Common myeloid progenitor, CD34-positive (primary cell): ENCODE measurements at regions not wholly inside any gene's neighbourhood (a gene's known extent, or its start where the extent isn't known, plus 50 kb on each side); places are given as distances from the start of the nearest gene placed in this dataset.
"Not testable (repeated sequence)": the region's sequence is repeated elsewhere in the genome, so short reads cannot be mapped to it uniquely, and the experiment has no call there.

Experiments used
- CTCF ChIA-PET: fragments of 350-600 bp; sonication (Branson Sonifier 250); formaldehyde crosslinking; loops from one replicate; lab custom pipeline; 2021; ENCODE audit warnings: antibody characterized with exemption; lab: Charles Lee
- POLR2A ChIA-PET: fragments of 350-600 bp; sonication (Branson Sonifier 250); formaldehyde crosslinking; loops from one replicate; lab custom pipeline; 2021; ENCODE audit warnings: antibody characterized with exemption; lab: Charles Lee
- DNase-seq, 3 donors: peaks; one replicate each; pipeline versions ENCODE4 v3.0.0 to v3.0.0-alpha.2; 2013
- H3K27ac ChIP-seq, 2 experiments: 1 replicate in 1 of 2; 2 replicates in 1 of 2; pipeline ENCODE4 v1.7.0; 2013; ENCODE audit warnings: inconsistent platforms in 2 of 2, low read length in 2 of 2, mild to moderate bottlenecking in 2 of 2, low read depth in 1 of 2, moderate library complexity in 1 of 2; ENCODE audit not compliant: severe bottlenecking in 2 of 2, insufficient read depth in 1 of 2, poor library complexity in 1 of 2
- H3K27me3 ChIP-seq, 5 experiments: replicated peaks in 2 of 5; 1 replicate in 3 of 5; 2 replicates in 2 of 5; pipeline versions ENCODE4 v1.6.1 to v1.7.0; 2013; ENCODE audit warnings: low read length in 4 of 5, mild to moderate bottlenecking in 2 of 5, moderate library complexity in 2 of 5, inconsistent platforms in 1 of 5; ENCODE audit not compliant: insufficient read depth in 5 of 5, control insufficient read depth in 4 of 5
- H3K36me3 ChIP-seq, 4 experiments: 1 replicate in 2 of 4; 2 replicates in 2 of 4; pipeline versions ENCODE4 v1.6.1 to v1.7.0; 2013; ENCODE audit warnings: low read length in 3 of 4, control low read depth in 1 of 4, mild to moderate bottlenecking in 1 of 4; ENCODE audit not compliant: control insufficient read depth in 4 of 4, insufficient read depth in 4 of 4
- H3K4me1 ChIP-seq, 4 experiments: 1 replicate in 3 of 4; 2 replicates in 1 of 4; pipeline versions ENCODE4 v1.6.1 to v1.7.1; 2013; ENCODE audit warnings: low read length in 3 of 4, mild to moderate bottlenecking in 3 of 4, control low read depth in 1 of 4, inconsistent platforms in 1 of 4, moderate library complexity in 1 of 4; ENCODE audit not compliant: control insufficient read depth in 4 of 4, insufficient read depth in 4 of 4; ENCODE audit errors: control extremely low read depth in 1 of 4
- H3K4me3 ChIP-seq, 7 experiments: 1 replicate in 4 of 7; 2 replicates in 3 of 7; pipeline versions ENCODE4 v1.5.1 to v1.7.0; 2013; ENCODE audit warnings: mild to moderate bottlenecking in 7 of 7, low read length in 6 of 7, moderate library complexity in 6 of 7, inconsistent platforms in 2 of 7, low read depth in 2 of 7, control low read depth in 1 of 7; ENCODE audit not compliant: insufficient read depth in 4 of 7, control insufficient read depth in 1 of 7; ENCODE audit errors: extremely low read depth in 1 of 7
- H3K9me3 ChIP-seq, 5 experiments: 1 replicate in 4 of 5; 2 replicates in 1 of 5; pipeline versions ENCODE4 v1.6.1 to v1.7.1; 2013; ENCODE audit warnings: low read length in 4 of 5, mild to moderate bottlenecking in 2 of 5, inconsistent platforms in 1 of 5, low read depth in 1 of 5, moderate library complexity in 1 of 5; ENCODE audit not compliant: control insufficient read depth in 4 of 5, insufficient read depth in 2 of 5; ENCODE audit errors: control extremely low read depth in 1 of 5
- WGBS: methylation state at CpG from one replicate; pipeline ENCODE4 v1.1.5; 2013; ENCODE audit not compliant: insufficient coverage; 5-methylcytosine and 5-hydroxymethylcytosine counted together

DNA sequence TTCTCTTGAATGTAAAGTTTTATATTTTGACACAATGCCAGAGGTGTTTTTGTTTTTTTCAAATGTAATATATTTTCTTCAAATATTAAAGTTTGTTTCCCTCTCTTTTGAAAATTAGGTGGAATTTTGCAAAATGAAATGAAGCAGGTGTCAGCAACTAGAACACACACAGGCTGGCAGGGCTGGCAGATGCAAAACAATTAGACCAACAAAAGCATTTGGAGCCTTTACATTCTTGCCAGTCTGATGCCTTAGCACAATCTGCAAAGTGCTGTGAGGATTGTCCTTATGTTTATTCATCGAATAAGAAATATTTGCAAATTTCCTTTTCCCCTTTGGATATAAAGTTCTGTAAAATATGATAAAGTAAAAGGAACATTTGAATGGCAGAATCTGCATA, 1063.9 kb downstream of the CDH9 start:
- DNase-seq = no peak
- ChIA-PET CTCF (no interaction called here), POLR2A (no interaction called here)
- Histone ChIP-seq H3K4me3 (no peak overlapping the region), H3K27ac (no peak overlapping the region), H3K36me3 (no peaks in the 10 kb centered on the region), H3K9me3 (no peaks in the 10 kb centered on the region), H3K4me1 (no peaks in the 10 kb centered on the region), H3K27me3 (no peaks in the 10 kb centered on the region)
- no CpG with 5 or more reads among the region's 1 CpG for WGBS

- WGBS = 93% methylated on average over 2 of the region's 3 CpGs
- no peak for DNase-seq
- CTCF ChIA-PET = no interaction called here
- Histone ChIP-seq H3K27ac (no peak overlapping the region), H3K9me3 (peaks cover 0 to 2% (median 0%) of the 10 kb centered on the region in 5 experiments), H3K27me3 (no peaks in the 10 kb centered on the region), H3K36me3 (no peaks in the 10 kb centered on the region), H3K4me3 (no peak overlapping the region), H3K4me1 (no peaks in the 10 kb centered on the region)
- POLR2A ChIA-PET = no interaction called here
Measured at GRCh38 chr5:25970906-25971489, 1067.4 kb downstream of the CDH9 start.

DNA sequence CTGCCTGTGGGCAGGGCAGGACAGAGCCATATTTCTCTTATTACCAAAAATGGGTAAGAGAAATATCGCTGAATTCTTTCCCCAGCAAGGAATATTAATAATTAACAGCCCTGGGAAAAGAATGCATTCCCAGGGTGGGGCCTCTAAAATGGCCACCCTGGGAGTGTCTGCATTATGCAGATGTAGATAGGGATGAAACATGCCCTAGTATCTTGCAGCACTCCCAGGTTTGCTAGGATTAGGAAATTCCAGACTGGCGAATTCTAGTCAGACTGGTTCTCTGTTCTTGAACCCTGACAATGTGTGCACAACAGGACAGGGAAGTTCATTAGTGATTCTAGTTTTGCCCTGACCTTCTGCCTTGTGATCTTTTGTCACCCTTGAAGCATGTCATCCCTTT, 1069.3 kb downstream of the CDH9 start:
- CTCF ChIA-PET = not testable (repeated sequence)

GRCh38 chr5:25964009-25964372, 1074.4 kb downstream of the CDH9 start:
- no peak overlapping the region for H3K27ac ChIP-seq
- no CpG with 5 or more reads among the region's 3 CpGs for WGBS
- peaks cover 0 to under 1% (median 0%) of the 10 kb centered on the region in 5 experiments for H3K9me3 ChIP-seq
- CTCF ChIA-PET = no interaction called here
- no peak overlapping the region for H3K4me3 ChIP-seq
- no peaks in the 10 kb centered on the region for H3K4me1 ChIP-seq
- H3K27me3 ChIP-seq = no peaks in the 10 kb centered on the region
- H3K36me3 ChIP-seq = no peaks in the 10 kb centered on the region
- POLR2A ChIA-PET = no interaction called here
- no peak for DNase-seq

More for the DNA sequence above, 1069.3 kb downstream of the CDH9 start:
- H3K4me3 ChIP-seq, H3K36me3 ChIP-seq, H3K9me3 ChIP-seq, DNase-seq, H3K27me3 ChIP-seq, POLR2A ChIA-PET, H3K4me1 ChIP-seq, H3K27ac ChIP-seq: not testable (repeated sequence)
- 91% methylated on average over 1 of the region's 2 CpGs for WGBS

- Histone ChIP-seq H3K4me1 (no peaks in the 10 kb centered on the region), H3K4me3 (no peak overlapping the region), H3K9me3 (no peaks in the 10 kb centered on the region), H3K36me3 (no peaks in the 10 kb centered on the region), H3K27me3 (no peaks in the 10 kb centered on the region), H3K27ac (no peak overlapping the region)
- POLR2A ChIA-PET = no interaction called here
- no peak for DNase-seq
- 93% methylated on average over 3 of the region's 5 CpGs for WGBS
- CTCF ChIA-PET = no interaction called here
Measured at GRCh38 chr5:25963251-25964008, 1075.0 kb downstream of the CDH9 start.

DNA sequence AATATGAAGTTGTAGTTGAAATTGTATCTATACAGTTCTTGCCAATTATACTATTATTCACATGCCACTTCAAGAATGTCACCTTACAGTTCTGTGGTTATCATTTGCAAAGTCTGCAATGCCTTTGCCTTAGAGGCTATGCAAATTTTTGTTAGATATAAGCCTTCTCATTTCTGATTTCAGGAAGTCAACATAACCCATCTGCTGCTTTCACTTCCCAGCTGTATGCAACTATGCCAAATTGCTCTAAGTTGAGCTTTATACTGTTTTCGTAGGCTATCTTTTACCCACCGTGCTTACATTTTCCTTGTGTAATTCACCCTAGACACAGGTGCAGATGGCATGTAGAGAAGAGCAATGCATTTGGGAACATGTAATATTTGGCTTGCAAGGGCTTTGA, 1083.0 kb downstream of the CDH9 start:
- POLR2A ChIA-PET = no interaction called here
- no peak for DNase-seq
- Histone ChIP-seq H3K4me3 (no peak overlapping the region), H3K27ac (no peak overlapping the region), H3K4me1 (no peaks in the 10 kb centered on the region), H3K9me3 (no peaks in the 10 kb centered on the region), H3K36me3 (no peaks in the 10 kb centered on the region), H3K27me3 (no peaks in the 10 kb centered on the region)
- CTCF ChIA-PET = no interaction called here
- WGBS = 90% methylated on average over 2 of the region's 2 CpGs

- Histone ChIP-seq H3K9me3 (no peaks in the 10 kb centered on the region), H3K27ac (no peak overlapping the region), H3K4me3 (no peak overlapping the region), H3K4me1 (no peaks in the 10 kb centered on the region), H3K27me3 (no peaks in the 10 kb centered on the region), H3K36me3 (no peaks in the 10 kb centered on the region)
- ChIA-PET CTCF (no interaction called here), POLR2A (no interaction called here)
- DNase-seq = no peak
- WGBS = 70% methylated on average over 4 of the region's 4 CpGs
Measured at GRCh38 chr5:25950681-25951080, 1087.7 kb downstream of the CDH9 start.
